Esophagus muscularis mucosa (tissue), 4 donors: ENCODE measurements at regions not wholly inside any gene's neighbourhood (a gene's known extent, or its start where the extent isn't known, plus 50 kb on each side); places are given as distances from the start of the nearest gene placed in this dataset.

Source experiments
- EP300 ChIP-seq: sonication (generic); formaldehyde crosslinking; IDR thresholded peaks from one replicate; pipeline ENCODE4 v1.6.1; 2017; ENCODE audit warnings: antibody characterized with exemption
- POLR2A ChIP-seq: fragments of 450-650 bp; IDR thresholded peaks from one replicate; pipeline ENCODE4 v1.6.1; 2017; ENCODE audit warnings: antibody characterized with exemption, moderate library complexity, mild to moderate bottlenecking, low read depth
- POLR2AphosphoS5 ChIP-seq, 2 donors: sonication (generic); formaldehyde crosslinking; IDR thresholded peaks; one replicate each; pipeline ENCODE4 v1.6.1; 2017; ENCODE audit warnings: antibody characterized with exemption in 2 of 2
- TF ChIP-seq, protein P1 (sequence below), 3 experiments: fragments of 200-600 bp in 2 of 3; fragments of 450-650 bp in 1 of 3; sonication (generic) in 2 of 3; IDR thresholded peaks; one replicate each; pipeline ENCODE4 v1.5.1; 2017 to 2019; ENCODE audit warnings: antibody characterized with exemption in 3 of 3, mild to moderate bottlenecking in 2 of 3, moderate library complexity in 1 of 3

DNA sequence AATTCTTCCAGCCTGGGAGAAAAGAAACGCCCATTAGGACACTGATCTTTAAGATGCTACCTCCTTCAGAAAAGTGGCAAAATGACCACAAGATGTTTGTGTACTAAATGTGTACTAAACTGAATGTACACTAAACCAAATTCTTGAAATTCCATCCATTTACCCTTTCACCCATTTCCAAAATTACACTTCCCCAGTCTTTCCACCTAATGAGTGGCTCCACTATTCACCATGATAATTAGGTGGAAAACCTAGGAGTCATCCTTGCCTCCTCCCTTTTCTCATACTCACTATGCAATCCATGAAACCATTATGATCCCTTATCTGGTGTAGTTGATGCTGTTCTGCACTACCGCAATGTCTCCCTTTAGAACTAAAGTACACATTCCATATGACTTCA is 452.1 kb upstream of the THBS1 start:
- TF ChIP-seq POLR2A, result no peak
- TF ChIP-seq, protein P1, sequence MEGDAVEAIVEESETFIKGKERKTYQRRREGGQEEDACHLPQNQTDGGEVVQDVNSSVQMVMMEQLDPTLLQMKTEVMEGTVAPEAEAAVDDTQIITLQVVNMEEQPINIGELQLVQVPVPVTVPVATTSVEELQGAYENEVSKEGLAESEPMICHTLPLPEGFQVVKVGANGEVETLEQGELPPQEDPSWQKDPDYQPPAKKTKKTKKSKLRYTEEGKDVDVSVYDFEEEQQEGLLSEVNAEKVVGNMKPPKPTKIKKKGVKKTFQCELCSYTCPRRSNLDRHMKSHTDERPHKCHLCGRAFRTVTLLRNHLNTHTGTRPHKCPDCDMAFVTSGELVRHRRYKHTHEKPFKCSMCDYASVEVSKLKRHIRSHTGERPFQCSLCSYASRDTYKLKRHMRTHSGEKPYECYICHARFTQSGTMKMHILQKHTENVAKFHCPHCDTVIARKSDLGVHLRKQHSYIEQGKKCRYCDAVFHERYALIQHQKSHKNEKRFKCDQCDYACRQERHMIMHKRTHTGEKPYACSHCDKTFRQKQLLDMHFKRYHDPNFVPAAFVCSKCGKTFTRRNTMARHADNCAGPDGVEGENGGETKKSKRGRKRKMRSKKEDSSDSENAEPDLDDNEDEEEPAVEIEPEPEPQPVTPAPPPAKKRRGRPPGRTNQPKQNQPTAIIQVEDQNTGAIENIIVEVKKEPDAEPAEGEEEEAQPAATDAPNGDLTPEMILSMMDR (IDR thresholded peaks at IDR 0.05), result no peak
- no peak for TF ChIP-seq POLR2AphosphoS5 (IDR thresholded peaks at IDR 0.05)
- TF ChIP-seq EP300, result no peak
